ENCODE measurements at regions not wholly inside any gene's neighbourhood (a gene's known extent, or its start where the extent isn't known, plus 50 kb on each side); places are given as distances from the start of the nearest gene placed in this dataset.

- TF ChIP-seq, protein P1, sequence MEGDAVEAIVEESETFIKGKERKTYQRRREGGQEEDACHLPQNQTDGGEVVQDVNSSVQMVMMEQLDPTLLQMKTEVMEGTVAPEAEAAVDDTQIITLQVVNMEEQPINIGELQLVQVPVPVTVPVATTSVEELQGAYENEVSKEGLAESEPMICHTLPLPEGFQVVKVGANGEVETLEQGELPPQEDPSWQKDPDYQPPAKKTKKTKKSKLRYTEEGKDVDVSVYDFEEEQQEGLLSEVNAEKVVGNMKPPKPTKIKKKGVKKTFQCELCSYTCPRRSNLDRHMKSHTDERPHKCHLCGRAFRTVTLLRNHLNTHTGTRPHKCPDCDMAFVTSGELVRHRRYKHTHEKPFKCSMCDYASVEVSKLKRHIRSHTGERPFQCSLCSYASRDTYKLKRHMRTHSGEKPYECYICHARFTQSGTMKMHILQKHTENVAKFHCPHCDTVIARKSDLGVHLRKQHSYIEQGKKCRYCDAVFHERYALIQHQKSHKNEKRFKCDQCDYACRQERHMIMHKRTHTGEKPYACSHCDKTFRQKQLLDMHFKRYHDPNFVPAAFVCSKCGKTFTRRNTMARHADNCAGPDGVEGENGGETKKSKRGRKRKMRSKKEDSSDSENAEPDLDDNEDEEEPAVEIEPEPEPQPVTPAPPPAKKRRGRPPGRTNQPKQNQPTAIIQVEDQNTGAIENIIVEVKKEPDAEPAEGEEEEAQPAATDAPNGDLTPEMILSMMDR (IDR thresholded peaks at IDR 0.05; ENCODE audit: low read length, missing control alignments) = no peak
- no peak for DNase-seq (ENCODE audit: low read depth)
- no peak overlapping the region for H3K4me3 ChIP-seq (replicated peaks; ENCODE audit: low read depth, low read length)
Observed at GRCh38 chr14:39568809-39569538, 136.7 kb upstream of the FBXO33 start.

DNA sequence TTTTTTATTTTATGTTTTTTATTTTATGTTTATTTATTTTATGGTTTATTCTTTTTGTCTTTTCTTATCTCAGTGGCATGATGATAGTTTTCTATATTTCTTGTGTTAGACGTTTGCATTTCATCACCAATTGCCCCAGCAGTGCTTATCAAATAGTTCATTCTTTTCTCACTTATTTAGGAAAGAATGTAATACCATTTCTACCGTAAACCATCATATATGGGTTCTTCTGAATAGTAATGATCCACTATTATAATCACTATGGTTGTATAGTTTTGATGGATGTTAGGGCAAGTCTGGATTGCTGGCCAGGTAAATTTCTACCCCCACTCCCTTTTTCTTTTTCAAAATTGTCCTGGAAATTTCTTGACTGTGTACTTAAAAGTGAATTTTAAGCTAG lies 134.6 kb upstream of the FBXO33 start:
- no peak overlapping the region for H3K4me3 ChIP-seq (replicated peaks; ENCODE audit: low read depth, low read length)
- no peak for DNase-seq (ENCODE audit: low read depth)
- TF ChIP-seq, protein P1 (IDR thresholded peaks at IDR 0.05; ENCODE audit: low read length, missing control alignments) = no peak

DNA sequence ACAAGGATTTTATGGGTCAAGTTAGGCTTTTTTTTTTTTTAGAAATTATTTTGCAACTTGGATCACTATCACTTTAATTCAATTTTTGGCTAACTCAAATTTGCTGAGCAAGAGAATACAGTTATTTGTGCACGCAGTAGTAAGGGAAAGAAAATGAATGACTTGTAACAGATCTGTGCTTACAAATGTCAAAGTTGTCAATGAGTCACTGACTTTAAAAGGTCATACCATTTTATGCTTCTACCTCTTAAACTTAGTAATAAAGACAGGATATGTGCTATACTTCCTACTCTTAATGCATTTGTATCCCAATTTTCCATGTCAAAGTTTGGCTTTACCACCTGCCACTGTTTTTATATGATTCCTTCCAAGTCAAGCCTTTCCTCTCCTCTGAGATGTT lies 131.1 kb upstream of the FBXO33 start:
- no peak overlapping the region for H3K4me3 ChIP-seq (replicated peaks; ENCODE audit: low read depth, low read length)
- no peak for DNase-seq (ENCODE audit: low read depth)
- TF ChIP-seq, protein P1 (IDR thresholded peaks at IDR 0.05; ENCODE audit: low read length, missing control alignments) = no peak

GRCh38 chr14:39562175-39562574 lies 129.9 kb upstream of the FBXO33 start:
- TF ChIP-seq, protein P1 (IDR thresholded peaks at IDR 0.05; ENCODE audit: low read length, missing control alignments) = no peak
- DNase-seq (ENCODE audit: low read depth) = no peak
- H3K4me3 ChIP-seq (replicated peaks; ENCODE audit: low read depth, low read length) = no peak overlapping the region

- TF ChIP-seq, protein P1 (IDR thresholded peaks at IDR 0.05; ENCODE audit: low read length, missing control alignments) = no peak
- H3K4me3 ChIP-seq (replicated peaks; ENCODE audit: low read depth, low read length) = no peak overlapping the region
- no peak for DNase-seq (ENCODE audit: low read depth)
Observed at GRCh38 chr14:39558525-39558924, 126.3 kb upstream of the FBXO33 start.

DNA sequence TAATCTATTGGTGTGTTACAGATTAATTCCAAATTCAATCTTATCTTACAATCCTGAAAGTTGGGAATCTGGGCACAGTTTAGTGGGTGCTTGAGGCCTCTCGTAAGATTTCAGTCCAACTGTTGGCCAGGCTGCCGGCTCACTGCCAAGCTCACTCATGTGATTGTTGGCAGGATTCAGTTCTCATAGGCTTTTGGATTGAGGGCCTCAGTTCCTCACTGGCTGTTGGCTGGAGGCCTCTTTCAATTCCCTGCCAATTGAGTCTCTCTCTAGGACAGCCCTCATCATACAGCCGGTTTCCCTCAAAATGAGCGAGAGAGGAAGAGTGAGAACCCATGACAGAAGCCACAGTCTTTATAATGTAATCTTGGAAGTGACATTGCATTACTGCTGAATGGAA lies 123.5 kb upstream of the FBXO33 start:
- TF ChIP-seq, protein P1 (IDR thresholded peaks at IDR 0.05; ENCODE audit: low read length, missing control alignments) = no peak
- no peak overlapping the region for H3K4me3 ChIP-seq (replicated peaks; ENCODE audit: low read depth, low read length)
- no peak for DNase-seq (ENCODE audit: low read depth)

GRCh38 chr14:39554576-39554975 lies 122.3 kb upstream of the FBXO33 start:
- TF ChIP-seq, protein P1 (IDR thresholded peaks at IDR 0.05; ENCODE audit: low read length, missing control alignments) = no peak
- DNase-seq (ENCODE audit: low read depth) = no peak
- no peak overlapping the region for H3K4me3 ChIP-seq (replicated peaks; ENCODE audit: low read depth, low read length)
